Hematopoietic multipotent progenitor cell treated with erythropoietin and hydrocortisone succinate and interleukin-3 and kit ligand, for 6 days (in vitro differentiated cells): ENCODE measurements at regions not wholly inside any gene's neighbourhood (a gene's known extent, or its start where the extent isn't known, plus 50 kb on each side); places are given as distances from the start of the nearest gene placed in this dataset.

Source experiments
- DNase-seq: peaks from one replicate; pipeline ENCODE4 v3.0.0-alpha.2; 2015

GRCh38 chr20:51121901-51122412, 99.0 kb upstream of the KCNG1 start:
- no peak for DNase-seq

GRCh38 chr20:51121272-51121671, 98.4 kb upstream of the KCNG1 start:
- DNase-seq = no peak

DNA sequence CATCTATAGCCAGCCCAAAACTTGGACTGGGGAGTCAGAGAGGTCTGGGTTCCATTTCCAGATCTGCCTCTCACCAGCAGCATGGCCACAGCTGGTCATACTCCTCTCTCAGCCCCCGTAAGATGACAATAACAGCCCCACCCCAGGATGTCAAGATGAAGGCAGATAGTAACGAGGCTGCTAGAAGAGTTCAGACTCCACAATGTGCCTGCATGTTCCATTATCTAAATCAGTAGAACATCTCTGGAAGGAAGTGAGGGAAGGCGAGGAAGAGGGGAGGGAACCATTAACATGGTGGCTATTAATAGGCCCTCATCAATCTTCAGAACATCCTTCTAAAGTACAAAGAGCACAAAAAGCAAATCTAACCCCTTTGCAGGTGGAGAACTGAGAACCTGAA, 98.0 kb upstream of the KCNG1 start:
- DNase-seq = no peak

- no peak for DNase-seq
Measured at GRCh38 chr20:51120438-51120837, 97.5 kb upstream of the KCNG1 start.

GRCh38 chr20:51119914-51120313, 97.0 kb upstream of the KCNG1 start:
- no peak for DNase-seq

GRCh38 chr20:51118985-51119527, 96.1 kb upstream of the KCNG1 start:
- DNase-seq = no peak

GRCh38 chr20:51118216-51118615, 95.3 kb upstream of the KCNG1 start:
- no peak for DNase-seq

DNA sequence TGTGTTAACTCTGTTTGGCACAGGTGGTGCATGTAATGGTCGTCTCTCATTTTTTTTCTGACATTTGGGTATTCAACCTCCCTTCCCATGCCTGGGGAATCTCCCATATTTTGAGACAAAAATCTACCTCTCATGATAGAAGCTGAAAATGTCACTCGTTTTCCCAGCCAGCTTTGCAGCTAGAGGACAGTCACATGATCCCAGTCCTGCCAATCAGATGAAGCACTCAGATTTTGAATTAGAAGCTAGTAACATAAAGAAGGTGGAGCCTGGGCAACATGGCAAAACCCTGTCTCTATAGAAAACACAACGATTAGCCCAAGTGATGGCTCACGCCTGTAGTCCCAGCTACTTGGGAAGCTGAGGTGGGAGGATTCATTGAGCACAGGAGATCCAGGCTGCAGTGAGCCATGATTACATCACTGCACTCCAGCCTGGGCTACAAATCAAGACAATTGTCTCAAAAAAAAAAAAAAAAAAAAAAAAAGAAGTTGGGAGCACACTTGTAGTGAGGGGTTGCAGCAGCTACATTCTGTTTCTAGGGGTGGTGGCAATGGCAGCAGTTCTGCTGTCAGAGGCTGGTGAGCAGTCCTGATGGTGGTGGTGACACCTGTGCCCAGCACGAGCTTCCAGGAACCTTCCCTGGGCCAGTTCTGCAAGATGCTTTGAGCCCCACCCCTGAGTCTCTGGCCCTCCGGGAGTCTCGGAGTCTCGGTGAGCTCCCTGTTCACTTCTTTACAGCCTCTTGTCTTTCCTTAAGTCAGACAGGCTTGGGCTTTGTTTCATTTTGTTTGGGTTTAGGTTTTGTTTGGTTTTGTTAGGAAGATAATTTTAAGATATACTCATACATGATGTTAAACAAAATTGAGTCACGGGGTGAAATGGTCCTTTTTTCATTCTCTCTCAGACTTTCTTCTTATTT, 94.1 kb upstream of the KCNG1 start:
- DNase-seq = no peak

DNA sequence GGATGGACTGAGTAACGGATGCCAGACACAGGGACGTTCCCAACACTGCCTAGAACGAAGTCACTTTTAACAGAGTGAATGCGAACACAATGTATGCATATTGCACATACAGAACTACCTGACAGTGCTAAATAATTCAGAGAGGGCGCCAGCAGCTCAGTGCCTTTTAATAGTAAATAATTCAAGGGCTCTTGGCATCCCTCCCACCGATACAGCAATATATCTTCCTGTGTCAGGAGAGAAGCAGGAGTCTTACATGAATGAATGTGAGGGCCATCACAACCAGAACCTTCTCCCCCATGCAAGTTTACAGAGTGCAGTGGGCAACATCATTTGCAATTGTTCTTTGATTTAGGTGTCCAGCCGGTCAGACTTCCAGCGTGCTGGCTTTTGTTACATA, 88.4 kb upstream of the KCNG1 start:
- DNase-seq = no peak

DNA sequence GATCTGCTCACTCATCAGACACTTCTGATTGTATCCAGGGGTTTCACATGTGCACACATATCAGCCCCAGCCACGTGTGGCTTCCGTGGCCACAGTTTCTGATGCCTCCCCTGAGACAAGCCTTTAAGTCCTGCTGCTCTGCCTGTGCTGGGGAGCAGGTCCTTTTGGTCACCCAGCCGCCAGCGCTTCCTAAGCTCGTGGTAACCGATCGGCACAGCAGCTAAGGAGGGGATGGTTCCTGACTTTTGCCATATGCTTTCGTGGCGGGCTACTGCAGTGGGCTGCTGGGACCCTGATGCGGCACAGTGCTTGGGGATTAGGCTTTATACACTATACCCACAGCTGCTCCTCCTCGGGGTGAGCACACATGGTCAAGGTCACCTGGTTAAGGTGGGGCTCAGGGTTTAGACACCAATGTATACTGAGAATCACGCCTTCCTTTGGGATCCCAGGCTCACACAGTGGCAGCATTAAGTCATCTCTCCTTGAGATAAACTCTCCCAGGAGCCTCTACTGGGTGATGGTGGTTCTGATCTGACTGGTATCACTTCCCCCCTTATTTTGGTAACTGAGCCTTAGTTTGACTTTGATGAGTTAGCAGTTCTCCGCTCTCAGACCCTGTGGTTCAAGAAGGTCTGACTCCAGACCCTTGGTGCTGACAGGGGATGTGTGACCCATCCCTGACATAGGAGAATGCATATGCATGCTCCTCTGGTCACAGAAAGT, 85.9 kb upstream of the KCNG1 start:
- no peak for DNase-seq

DNA sequence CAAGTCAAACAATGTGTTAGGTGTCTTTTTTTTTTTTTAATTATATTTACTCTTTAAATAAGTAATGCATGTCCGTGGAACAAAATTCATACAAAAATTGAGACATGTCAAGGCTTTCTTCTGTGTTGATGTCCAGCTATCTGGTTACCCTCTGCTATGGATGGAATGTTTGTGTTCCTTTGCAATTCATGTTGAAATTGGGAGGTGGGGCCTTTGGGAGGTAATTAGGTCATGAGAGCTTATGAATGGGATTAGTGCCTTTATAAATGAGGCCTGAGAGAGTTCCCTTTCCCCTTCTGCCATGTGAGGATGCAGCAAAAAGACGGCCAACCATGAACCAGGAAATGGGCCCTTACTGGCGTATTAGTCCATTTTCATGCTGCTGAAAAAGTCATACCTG, 83.1 kb upstream of the KCNG1 start:
- no peak for DNase-seq

DNA sequence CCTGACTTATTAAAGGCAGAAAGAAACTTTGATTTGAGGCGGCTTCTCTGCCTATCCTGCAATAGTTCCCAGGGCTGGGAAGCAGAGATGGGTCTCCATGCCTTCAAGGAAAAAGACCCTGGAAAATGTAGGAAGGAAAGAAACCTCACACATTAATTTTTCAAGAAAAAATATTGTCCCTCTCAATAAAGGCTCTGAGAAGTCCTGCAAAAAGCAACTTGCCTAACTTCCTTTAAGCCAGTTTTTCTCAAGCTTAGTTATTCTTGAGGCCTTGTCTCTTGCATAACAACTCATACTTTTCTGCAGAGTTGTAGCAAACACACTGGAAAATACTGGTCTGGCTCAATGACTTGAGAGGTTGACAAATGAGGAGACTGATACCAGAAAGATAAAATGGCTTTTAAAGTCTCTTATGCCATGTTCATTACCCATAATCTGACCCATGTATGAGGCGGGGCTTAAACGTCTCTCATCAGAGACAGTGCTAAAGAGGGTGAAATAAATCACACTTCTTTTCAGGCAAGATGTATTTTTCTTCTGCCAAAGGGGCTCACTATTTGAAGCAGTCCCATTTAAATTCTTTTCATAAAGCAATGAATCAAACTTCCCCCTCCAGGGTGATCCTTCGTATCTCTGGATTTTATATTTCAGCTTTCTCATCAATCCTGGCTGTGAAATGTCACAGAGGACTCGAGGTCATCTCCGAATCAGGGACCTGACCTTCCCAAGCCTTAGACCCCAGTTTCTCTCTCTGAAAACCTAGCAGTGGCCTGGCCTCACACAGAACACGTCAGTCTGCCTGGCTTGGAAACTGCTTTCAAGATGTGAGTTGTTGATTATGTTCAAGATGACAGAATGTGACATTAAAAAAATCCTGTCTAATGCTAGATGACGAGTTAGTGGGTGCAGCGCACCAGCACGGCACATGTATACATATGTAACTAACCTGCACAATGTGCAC, 82.3 kb upstream of the KCNG1 start:
- DNase-seq = no peak

- DNase-seq = no peak
Measured at GRCh38 chr20:51100617-51101016, 77.7 kb upstream of the KCNG1 start.

GRCh38 chr20:51098284-51098810, 75.4 kb upstream of the KCNG1 start:
- DNase-seq = no peak

- no peak for DNase-seq
Measured at GRCh38 chr20:51097351-51098120, 74.6 kb upstream of the KCNG1 start.

DNA sequence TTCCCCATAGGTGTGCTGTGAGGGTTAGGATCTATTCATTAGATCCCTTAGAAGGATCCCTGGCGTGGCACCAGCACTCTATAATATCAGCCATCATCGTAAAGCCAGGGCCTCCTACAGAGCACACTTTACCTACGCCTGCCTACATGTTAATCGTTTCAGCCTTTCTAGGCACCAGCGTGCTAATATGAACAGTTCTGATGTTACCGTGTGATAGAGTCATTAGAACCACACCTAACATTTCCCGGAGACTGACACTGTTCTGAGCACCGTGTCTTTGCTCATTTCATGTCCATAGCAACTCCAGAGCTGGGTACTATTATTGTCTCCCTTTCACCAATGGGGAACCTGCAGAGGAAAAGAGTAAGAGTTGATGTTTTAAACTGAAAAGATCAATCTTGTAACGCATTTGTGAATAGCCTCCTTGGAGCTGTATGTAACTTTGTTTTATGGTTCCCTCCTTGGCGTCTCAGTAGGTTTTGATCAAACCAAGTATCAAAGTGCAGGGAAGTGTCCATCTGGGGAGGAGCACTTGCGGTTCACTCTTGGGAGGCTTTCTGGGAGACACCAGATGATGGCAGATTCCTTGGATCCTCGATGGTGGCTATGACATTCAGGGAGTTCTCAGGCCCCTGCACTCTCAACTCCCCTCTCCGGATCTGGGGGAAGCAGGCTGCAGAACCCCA, 73.8 kb upstream of the KCNG1 start:
- no peak for DNase-seq

GRCh38 chr20:51095633-51096521, 73.0 kb upstream of the KCNG1 start:
- DNase-seq = no peak

GRCh38 chr20:51094221-51094620, 71.3 kb upstream of the KCNG1 start:
- no peak for DNase-seq

GRCh38 chr20:51093240-51093763, 70.4 kb upstream of the KCNG1 start:
- no peak for DNase-seq
